ENCODE measurements at regions not wholly inside any gene's neighbourhood (a gene's known extent, or its start where the extent isn't known, plus 50 kb on each side); places are given as distances from the start of the nearest gene placed in this dataset.

DNA sequence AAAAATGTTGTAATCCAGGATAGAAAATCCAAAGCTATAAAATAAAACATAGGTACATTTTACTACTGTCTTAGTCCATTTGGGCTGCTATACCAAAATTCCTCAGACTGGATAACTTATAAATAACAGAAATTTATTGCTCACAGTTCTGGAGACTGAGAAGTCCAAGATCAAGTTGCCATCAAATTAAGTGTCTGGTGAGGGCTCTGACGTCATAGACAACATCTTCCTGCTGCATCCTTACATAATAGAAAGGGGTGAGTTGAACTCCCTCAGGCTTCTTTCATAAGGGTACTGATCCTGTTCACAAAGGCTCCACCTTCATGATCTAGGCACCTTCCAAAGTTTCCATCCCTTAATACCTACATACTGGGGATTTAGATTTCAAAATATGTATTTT is 826.8 kb downstream of the NTRK3 start:
- H2BK120ac ChIP-seq (replicated peaks; ENCODE audit: low read depth, low read length), result no peak overlapping the region
- no peak overlapping the region for H3K4ac ChIP-seq (replicated peaks; ENCODE audit: insufficient read length, low read depth, low read length)
- no peak overlapping the region for H3K18ac ChIP-seq (ENCODE audit: extremely low read depth, low read length)
- no peak overlapping the region for H2BK15ac ChIP-seq (ENCODE audit: low read length)
- H3K79me1 ChIP-seq (ENCODE audit: low read depth, low read length), result no peaks in the 10 kb centered on the region
- H4K8ac ChIP-seq (ENCODE audit: extremely low read depth, insufficient read depth, low read length), result no peak overlapping the region
- no peak overlapping the region for H2BK12ac ChIP-seq (ENCODE audit: low read depth, low read length)
- no peak overlapping the region for H2BK20ac ChIP-seq (ENCODE audit: low read length)
- POLR2A ChIA-PET (ENCODE audit: partially characterized antibody), result no interaction called here
- H4K20me1 ChIP-seq (replicated peaks in 1 of 2; ENCODE audit: control insufficient read depth in 1 of 2, insufficient read depth in 2 of 2, low read length in 2 of 2), result no peaks in the 10 kb centered on the region
- H3K4me3 ChIP-seq (ENCODE audit: extremely low read depth in 1 of 4, insufficient read depth in 2 of 4, low read depth in 3 of 4, low read length in 4 of 4), result no peak overlapping the region
- no peak overlapping the region for H3K27ac ChIP-seq (ENCODE audit: low read depth, low read length)
- H3K4me1 ChIP-seq (replicated peaks in 1 of 4; ENCODE audit: control insufficient read depth in 3 of 4, insufficient read depth in 4 of 4, low read length in 3 of 4), result no peaks in the 10 kb centered on the region
- DNase-seq (ENCODE audit: low read depth in 1 of 2, low spot score in 2 of 2) (no peak), FAIRE-seq (no peak)
- WGBS, 2 experiments (ENCODE audit: extremely low coverage in 1 of 2, insufficient coverage in 1 of 2, insufficient read length in 1 of 2, insufficient replicate concordance in 2 of 2, low coverage in 1 of 2, low lambda C conversion rate in 2 of 2, missing lambda C conversion rate in 1 of 2), result 91% methylated on average over 1 of the region's 1 CpG; no CpG with 5 or more reads in 1 of the 2 experiments
- no peaks in the 10 kb centered on the region for H3K36me3 ChIP-seq (ENCODE audit: control insufficient read depth in 2 of 4, insufficient read depth in 4 of 4, low read length in 3 of 4)
- no peak overlapping the region for H4K91ac ChIP-seq (replicated peaks; ENCODE audit: insufficient read length, low read length)
- H3K23ac ChIP-seq (ENCODE audit: insufficient read length), result no peak overlapping the region
- no peak overlapping the region for H3K14ac ChIP-seq (ENCODE audit: insufficient read length)
- CTCF ChIA-PET (ENCODE audit: partially characterized antibody), result no interaction called here
- H3K4me2 ChIP-seq (ENCODE audit: insufficient read depth in 1 of 2, low read depth in 2 of 2, low read length in 2 of 2), result no peak overlapping the region
- H3K9me3 ChIP-seq (ENCODE audit: insufficient read depth in 2 of 2, low read depth in 1 of 2, low read length in 1 of 2), result no peaks in the 10 kb centered on the region
- H3K27me3 ChIP-seq (replicated peaks in 1 of 4; ENCODE audit: control insufficient read depth in 3 of 4, extremely low read depth in 1 of 4, insufficient read depth in 3 of 4, low read length in 3 of 4), result no peaks in the 10 kb centered on the region
- no peak overlapping the region for H2AFZ ChIP-seq (ENCODE audit: low read length)
- no peak overlapping the region for H4K5ac ChIP-seq (ENCODE audit: insufficient read length, low read depth, low read length)
- no peak overlapping the region for H3K9ac ChIP-seq (replicated peaks in 1 of 4; ENCODE audit: extremely low read depth in 1 of 4, low read depth in 3 of 4, low read length in 3 of 4)
- H3K56ac ChIP-seq (replicated peaks; ENCODE audit: insufficient read length, low read depth, low read length), result no peak overlapping the region
- H2AK5ac ChIP-seq (ENCODE audit: low read depth, low read length), result no peak overlapping the region
- H2BK5ac ChIP-seq (ENCODE audit: low read depth, low read length), result no peak overlapping the region
- no peaks in the 10 kb centered on the region for H3K23me2 ChIP-seq (ENCODE audit: low read depth, low read length)
- no peaks in the 10 kb centered on the region for H3K79me2 ChIP-seq (ENCODE audit: control insufficient read depth in 1 of 2, insufficient read depth in 2 of 2, low read length in 2 of 2)
- TF ChIP-seq MAFK (IDR thresholded peaks at IDR 0.05; ENCODE audit: low read depth, low read length), result no peak
- no peak for TF ChIP-seq KDM5A (IDR thresholded peaks at IDR 0.05; ENCODE audit: low read length)
- no peak for TF ChIP-seq EZH2 (IDR thresholded peaks at IDR 0.05; ENCODE audit: low read depth, low read length, severe bottlenecking)
- no peak for TF ChIP-seq SUZ12 (IDR thresholded peaks at IDR 0.05; ENCODE audit: low read length)
- TF ChIP-seq, protein P1, sequence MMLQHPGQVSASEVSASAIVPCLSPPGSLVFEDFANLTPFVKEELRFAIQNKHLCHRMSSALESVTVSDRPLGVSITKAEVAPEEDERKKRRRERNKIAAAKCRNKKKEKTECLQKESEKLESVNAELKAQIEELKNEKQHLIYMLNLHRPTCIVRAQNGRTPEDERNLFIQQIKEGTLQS (IDR thresholded peaks at IDR 0.05; ENCODE audit: insufficient read depth, low read depth, low read length), result no peak
- TF ChIP-seq TCF12 (IDR thresholded peaks at IDR 0.05; ENCODE audit: low read depth, low read length), result no peak
- TF ChIP-seq, protein P2, sequence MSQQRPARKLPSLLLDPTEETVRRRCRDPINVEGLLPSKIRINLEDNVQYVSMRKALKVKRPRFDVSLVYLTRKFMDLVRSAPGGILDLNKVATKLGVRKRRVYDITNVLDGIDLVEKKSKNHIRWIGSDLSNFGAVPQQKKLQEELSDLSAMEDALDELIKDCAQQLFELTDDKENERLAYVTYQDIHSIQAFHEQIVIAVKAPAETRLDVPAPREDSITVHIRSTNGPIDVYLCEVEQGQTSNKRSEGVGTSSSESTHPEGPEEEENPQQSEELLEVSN (IDR thresholded peaks at IDR 0.05), result no peak
- no peak for TF ChIP-seq SIN3A (conservative IDR thresholded peaks at IDR 0.05 in 1 of 2, IDR thresholded peaks at IDR 0.05 in 1 of 2; ENCODE audit: low read depth in 1 of 2, low read length in 2 of 2)
- no peak for TF ChIP-seq ASH2L (IDR thresholded peaks at IDR 0.05; ENCODE audit: low read length)
- TF ChIP-seq JUND (IDR thresholded peaks at IDR 0.05; ENCODE audit: low read length), result no peak
- TF ChIP-seq KDM4A (IDR thresholded peaks at IDR 0.05; ENCODE audit: low read depth, low read length, severe bottlenecking), result no peak
- no peak for TF ChIP-seq NANOG (IDR thresholded peaks at IDR 0.05; ENCODE audit: insufficient read depth, low read depth, low read length, poor library complexity, severe bottlenecking)
- no peak for TF ChIP-seq NRF1 (IDR thresholded peaks at IDR 0.05; ENCODE audit: low read depth, low read length)
- no peak for TF ChIP-seq HDAC2 (IDR thresholded peaks at IDR 0.05; ENCODE audit: borderline replicate concordance in 1 of 2, low read depth in 2 of 2, low read length in 2 of 2)
